Inflammatory macrophage treated with lipopolysaccharide for 1 hour (primary cell): ENCODE measurements at regions not wholly inside any gene's neighbourhood (a gene's known extent, or its start where the extent isn't known, plus 50 kb on each side); places are given as distances from the start of the nearest gene placed in this dataset.

Source experiments
- DNase-seq, 2 donors: peaks; one replicate each; pipeline ENCODE4 v3.0.0-alpha.2; 2020 to 2022

GRCh38 chr13:34647379-34648150 is 294.5 kb upstream of the NBEA start:
- no peak for DNase-seq

DNA sequence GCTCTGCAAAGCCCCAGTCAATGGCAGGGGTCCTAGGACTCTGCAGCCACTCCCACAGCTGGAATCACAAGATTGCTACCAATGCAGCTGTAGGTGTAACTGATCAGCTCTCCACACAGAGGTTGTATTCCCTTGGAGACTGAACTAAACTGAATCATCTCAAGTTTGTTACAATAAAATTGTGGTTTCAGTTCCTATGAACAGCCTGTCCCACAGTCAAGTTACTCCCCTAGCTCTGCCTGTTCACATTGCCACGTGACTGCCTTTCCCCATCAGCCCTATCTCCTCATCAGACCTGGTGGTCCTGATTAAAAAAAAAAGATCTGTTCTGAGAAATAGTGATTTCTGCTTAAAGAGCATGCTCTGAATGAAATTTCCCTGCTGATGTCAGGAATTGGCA is 287.9 kb upstream of the NBEA start:
- DNase-seq = no peak

GRCh38 chr13:34654647-34655046 is 287.4 kb upstream of the NBEA start:
- no peak for DNase-seq

- no peak for DNase-seq
Measured at GRCh38 chr13:34655554-34655953, 286.5 kb upstream of the NBEA start.

GRCh38 chr13:34657716-34658115 is 284.4 kb upstream of the NBEA start:
- DNase-seq = no peak

GRCh38 chr13:34667286-34668218 is 274.5 kb upstream of the NBEA start:
- no peak for DNase-seq

DNA sequence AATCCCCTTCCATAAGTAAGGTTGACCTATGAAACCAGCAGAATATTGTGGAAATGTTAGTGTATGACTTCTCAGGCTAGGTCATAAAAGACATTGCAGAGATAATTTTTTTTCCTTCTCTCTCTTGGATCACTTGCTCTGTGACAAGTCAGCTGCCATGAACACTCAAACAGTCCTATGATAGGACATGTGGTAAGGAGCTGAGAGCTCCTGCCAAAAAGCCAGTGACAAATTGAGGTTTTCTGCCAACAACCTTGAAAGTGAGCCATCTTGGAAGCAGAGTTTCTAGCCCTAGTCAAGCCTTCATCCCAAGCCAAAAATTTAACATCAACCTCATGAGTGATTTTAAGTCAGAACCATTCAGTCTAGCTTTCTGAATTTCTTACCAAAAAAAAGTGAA is 270.9 kb upstream of the NBEA start:
- no peak for DNase-seq

- DNase-seq = no peak
Measured at GRCh38 chr13:34672631-34673030, 269.4 kb upstream of the NBEA start.

GRCh38 chr13:34675626-34676025 is 266.4 kb upstream of the NBEA start:
- no peak for DNase-seq

DNA sequence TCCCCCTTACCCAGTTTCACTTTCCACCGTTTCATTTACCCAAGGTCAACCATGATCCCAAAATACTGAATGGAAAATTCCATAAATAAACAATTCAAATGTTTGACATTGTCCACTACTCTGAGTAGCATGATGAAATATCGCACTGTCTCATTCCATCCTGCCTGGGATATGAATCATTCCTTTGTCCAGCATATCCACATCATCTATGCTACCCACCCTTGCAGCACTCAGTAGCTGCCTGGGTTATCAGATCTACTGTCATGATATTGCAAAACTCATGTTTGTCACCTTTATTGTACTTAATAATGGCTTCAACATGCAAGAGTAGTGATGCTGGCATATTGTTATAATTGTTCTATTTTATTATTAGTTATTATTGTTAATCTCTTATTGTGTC is 263.9 kb upstream of the NBEA start:
- DNase-seq = no peak

DNA sequence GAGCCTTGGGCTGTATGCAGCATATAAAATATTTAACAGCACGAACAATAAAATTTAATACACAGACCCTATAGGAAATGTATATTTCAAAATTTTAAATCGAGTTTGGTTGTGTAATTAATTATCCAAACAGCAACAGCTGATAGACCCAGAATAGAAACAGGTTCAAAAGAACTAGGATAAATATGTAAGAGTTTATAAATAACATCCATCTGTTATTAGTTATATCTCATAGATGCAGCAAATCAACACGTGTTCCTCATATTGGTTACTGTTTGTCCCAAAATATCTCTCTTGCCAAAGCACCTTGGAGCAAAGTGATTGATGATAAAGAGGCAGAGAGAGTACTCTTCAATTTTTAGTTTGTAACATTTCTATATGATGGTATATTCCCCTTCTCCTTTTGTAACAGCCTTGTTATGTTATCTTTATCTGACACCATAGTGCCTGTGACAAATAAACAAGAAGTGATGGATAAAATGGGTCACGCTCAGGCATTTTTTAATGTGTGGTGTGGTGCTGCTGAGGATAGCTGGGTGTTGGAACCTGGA is 260.6 kb upstream of the NBEA start:
- DNase-seq = no peak

DNA sequence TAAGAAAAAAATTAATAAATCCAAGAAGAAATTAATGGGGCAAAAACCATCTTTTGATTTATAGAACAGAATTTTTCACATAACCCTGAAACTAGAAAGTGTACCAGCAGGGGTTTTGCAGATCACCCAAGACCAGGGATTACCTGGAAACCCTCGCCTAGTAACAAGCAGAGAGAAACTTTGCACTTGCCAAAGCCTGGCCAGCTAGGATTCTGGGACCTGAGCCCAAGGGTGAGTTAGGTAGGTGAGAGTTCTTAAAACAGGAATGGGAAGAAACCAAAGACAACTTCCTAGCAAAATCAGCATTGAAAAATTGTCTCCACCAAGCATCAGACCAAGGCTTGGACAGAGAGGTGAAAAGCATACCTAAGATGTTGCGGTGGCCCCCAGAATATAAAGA is 247.0 kb upstream of the NBEA start:
- no peak for DNase-seq

DNA sequence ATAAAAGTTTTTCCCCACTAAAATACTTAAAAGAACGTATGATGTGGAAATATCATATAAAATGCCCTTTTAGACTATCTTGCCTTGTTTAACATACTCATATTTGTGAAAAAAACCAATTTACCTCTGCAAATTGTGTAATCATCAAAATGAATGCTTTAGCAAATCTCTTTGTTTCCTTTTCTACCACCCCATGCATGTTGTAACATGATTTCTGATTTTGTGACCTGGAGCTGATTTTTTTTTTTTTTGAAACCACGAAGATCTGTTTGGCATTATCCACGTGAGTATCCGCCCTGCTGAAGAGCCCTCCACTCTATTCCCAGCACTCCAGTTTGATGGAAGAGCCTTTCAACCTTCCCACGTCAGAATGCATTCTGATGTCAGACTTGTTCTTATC is 245.8 kb upstream of the NBEA start:
- DNase-seq = no peak

DNA sequence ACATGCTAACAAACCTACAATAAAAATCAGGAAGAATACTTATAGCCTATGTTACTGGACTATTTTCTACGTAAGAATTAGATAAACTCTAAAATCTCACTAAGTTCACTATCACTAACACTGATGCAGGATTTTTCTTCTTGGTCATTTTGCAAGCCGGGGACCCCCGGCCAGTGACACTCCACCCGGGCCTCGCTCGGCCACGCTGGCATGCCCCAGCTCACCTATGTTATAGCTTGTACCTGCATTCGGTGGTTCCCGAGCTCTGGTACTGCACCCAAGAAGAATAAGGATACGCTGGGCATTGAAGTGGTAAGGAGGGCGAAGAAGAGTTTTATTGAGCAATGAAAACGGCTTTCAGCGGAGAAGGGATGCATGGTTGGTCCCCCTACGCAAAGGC is 245.3 kb upstream of the NBEA start:
- no peak for DNase-seq

GRCh38 chr13:34698945-34699344 is 243.1 kb upstream of the NBEA start:
- DNase-seq = no peak

- no peak for DNase-seq
Measured at GRCh38 chr13:34700155-34700554, 241.9 kb upstream of the NBEA start.

GRCh38 chr13:34701919-34702318 is 240.2 kb upstream of the NBEA start:
- no peak for DNase-seq

GRCh38 chr13:34708566-34709313 is 233.3 kb upstream of the NBEA start:
- DNase-seq = no peak

DNA sequence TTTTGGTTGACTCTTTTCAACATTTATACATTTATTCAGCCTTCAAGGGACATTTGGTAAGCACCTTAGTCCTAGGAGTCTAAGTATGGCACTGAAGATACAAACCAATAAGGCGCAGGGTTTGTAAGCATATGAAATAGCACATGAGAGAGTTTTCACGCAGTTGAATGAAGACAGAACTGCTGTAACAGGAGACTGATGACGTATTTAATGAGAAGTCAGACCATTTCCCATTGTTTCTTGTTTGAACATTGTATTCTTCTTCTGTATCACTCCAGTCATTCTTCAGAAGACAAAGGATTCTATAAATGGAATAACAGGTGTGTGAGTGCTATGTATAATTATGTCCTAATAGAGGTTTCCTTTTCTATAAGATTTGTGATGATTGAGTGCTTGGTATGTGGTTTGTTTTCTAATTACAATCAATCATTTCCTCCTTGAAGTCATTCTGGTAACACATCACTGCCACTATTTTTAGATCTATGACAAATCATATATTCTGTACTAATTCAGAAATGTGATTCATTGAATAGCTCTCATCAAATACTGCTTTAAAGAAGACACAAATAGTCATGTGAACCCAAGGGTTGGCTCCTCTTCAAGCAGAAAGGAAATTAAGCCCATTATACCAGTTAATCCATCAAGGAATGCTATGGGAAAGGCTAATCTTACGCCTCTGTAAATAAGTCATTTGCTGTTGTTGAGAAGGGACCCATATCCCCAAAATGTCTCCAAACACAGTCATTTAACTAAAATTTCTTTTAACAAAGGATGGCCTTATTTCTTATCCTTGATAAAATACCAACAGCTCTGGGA is 222.8 kb upstream of the NBEA start:
- no peak for DNase-seq

DNA sequence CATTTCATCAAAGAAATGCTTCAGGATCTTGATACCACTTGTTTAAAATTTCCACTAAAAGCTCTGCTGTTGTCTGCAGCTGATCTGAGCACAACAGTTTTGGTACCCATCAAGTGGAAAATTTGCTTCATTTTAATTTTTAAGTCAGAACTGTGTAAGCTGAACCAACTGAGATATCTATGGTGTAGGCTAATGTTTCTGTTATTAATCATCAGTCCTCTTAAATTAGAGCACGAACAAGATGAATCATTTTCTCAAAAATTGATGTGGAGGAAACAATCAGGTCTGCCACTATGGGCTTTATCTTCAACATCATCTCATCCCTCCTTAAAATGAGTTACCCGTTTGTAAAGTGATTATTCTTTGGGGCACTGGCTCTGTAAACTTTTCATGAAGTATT is 221.5 kb upstream of the NBEA start:
- no peak for DNase-seq

DNA sequence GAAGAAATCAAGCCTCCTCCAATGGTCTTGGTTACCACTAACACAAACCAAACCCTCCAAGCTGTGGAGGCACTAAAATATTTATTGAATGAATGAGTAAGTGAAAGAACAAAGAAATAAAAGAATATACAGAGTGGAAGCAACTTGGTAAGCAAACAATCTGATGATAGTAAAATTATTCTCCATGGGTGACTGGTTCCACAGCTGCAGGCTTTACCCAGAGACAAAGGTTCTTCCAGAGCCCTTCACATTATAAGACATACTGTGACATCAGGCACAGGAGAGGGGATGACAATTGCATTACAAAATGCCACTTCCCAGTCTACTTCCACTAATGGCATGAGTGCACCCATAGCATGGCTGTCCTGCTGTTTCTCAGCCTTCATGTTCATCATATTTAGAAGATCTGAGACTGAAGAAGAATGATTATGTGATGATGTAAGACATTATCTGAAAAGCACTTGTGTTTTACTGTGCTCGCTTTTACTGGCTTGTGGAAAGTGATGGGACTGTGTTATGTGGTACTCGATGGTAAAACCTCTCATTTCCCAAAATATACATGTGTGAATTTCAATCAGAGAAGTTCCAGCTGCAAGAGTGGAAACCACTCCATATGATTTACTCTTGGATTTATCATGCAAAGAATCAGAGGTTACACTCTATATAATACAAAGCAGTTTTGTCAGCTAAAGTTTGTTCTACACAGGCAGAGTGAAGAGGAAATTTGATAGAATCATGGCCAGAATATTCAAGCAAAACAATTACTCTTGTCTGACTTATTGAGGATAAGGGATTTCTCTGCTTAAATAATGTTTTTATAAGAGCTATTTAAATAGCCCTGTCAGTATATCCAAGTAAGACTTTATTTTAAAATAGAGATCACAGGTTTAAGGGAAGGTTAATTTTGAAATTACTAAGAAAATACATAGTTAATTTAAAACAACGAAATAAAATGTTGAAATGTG is 220.2 kb upstream of the NBEA start:
- no peak for DNase-seq
